B cell (primary cell): ENCODE measurements at regions not wholly inside any gene's neighbourhood (a gene's known extent, or its start where the extent isn't known, plus 50 kb on each side); places are given as distances from the start of the nearest gene placed in this dataset.

Experiments used
- ATAC-seq: fragments of 200-7000 bp; cut with Tn5 transposase; one replicate; pipeline ENCODE4 v1.10.0; 2021; ENCODE audit warnings: low read depth, mild to moderate bottlenecking, moderate number of reproducible peaks, moderate library complexity
- CTCF ChIA-PET: fragments of 350-600 bp; sonication (Branson Sonifier 250); formaldehyde crosslinking; loops from one replicate; lab custom pipeline; 2021; ENCODE audit warnings: antibody characterized with exemption, inconsistent platforms; lab: Charles Lee
- POLR2A ChIA-PET: fragments of 350-600 bp; sonication (Branson Sonifier 250); formaldehyde crosslinking; loops from one replicate; lab custom pipeline; 2021; ENCODE audit warnings: antibody characterized with exemption; lab: Charles Lee
- DNase-seq: peaks from one replicate; pipeline ENCODE4 v3.0.0; 2013
- H2AFZ ChIP-seq: 2 replicates; pipeline ENCODE4 v1.6.1; 2012; ENCODE audit warnings: mild to moderate bottlenecking, low read depth, low read length; ENCODE audit not compliant: insufficient read depth, poor library complexity, severe bottlenecking
- H3K27ac ChIP-seq, 2 donors: 1 replicate in 1 of 2; 2 replicates in 1 of 2; pipeline ENCODE4 v1.5.1; 2012 to 2013; ENCODE audit warnings: low read length in 2 of 2, mild to moderate bottlenecking in 2 of 2, moderate library complexity in 1 of 2
- H3K27me3 ChIP-seq, 4 experiments: fragments of 200-600 bp in 1 of 4; sonication (generic) in 1 of 4; replicated peaks in 1 of 4; 1 replicate in 2 of 4; 2 replicates in 2 of 4; pipeline versions ENCODE4 v1.6.1 to v1.7.0; 2013 to 2016; ENCODE audit warnings: low read length in 3 of 4, mild to moderate bottlenecking in 2 of 4, mixed read lengths in 1 of 4, moderate library complexity in 1 of 4; ENCODE audit not compliant: insufficient read depth in 4 of 4, control insufficient read depth in 3 of 4; ENCODE audit errors: control extremely low read depth in 1 of 4
- H3K36me3 ChIP-seq, 2 experiments: replicated peaks in 1 of 2; 1 replicate in 1 of 2; 2 replicates in 1 of 2; pipeline versions ENCODE4 v1.6.1 to v1.7.1; 2013; ENCODE audit warnings: low read length in 1 of 2; ENCODE audit not compliant: insufficient read depth in 2 of 2, control insufficient read depth in 1 of 2; ENCODE audit errors: control extremely low read depth in 1 of 2, extremely low read depth in 1 of 2
- H3K4me1 ChIP-seq, 2 donors: fragments of 200-600 bp in 1 of 2; sonication (generic) in 1 of 2; 1 replicate in 1 of 2; 2 replicates in 1 of 2; pipeline versions ENCODE4 v1.5.1 to v1.6.1; 2013 to 2017; ENCODE audit warnings: low read length in 2 of 2; ENCODE audit not compliant: control insufficient read depth in 2 of 2, insufficient read depth in 2 of 2
- H3K4me2 ChIP-seq: replicated peaks from 2 replicates; pipeline ENCODE3; 2012; ENCODE audit warnings: mild to moderate bottlenecking, low read depth, low read length; ENCODE audit not compliant: poor library complexity, severe bottlenecking
- H3K4me3 ChIP-seq, 5 experiments: fragments of 200-600 bp in 1 of 5; sonication (generic) in 1 of 5; 1 replicate in 3 of 5; 2 replicates in 2 of 5; pipeline versions ENCODE4 v1.5.1 to v1.7.0; 2011 to 2016; ENCODE audit warnings: low read length in 4 of 5, mild to moderate bottlenecking in 4 of 5, low read depth in 2 of 5, control low read depth in 1 of 5, moderate library complexity in 1 of 5; ENCODE audit not compliant: insufficient read depth in 1 of 5; ENCODE audit errors: control extremely low read depth in 1 of 5, extremely low read depth in 1 of 5
- H3K79me2 ChIP-seq: fragments of 200-600 bp; sonication (generic); one replicate; pipeline ENCODE4 v1.6.0; 2016; ENCODE audit warnings: low read length; ENCODE audit not compliant: control insufficient read depth, insufficient read depth
- H3K9ac ChIP-seq: fragments of 200-600 bp; sonication (generic); 2 replicates; pipeline ENCODE4 v1.6.1; 2017; ENCODE audit warnings: mild to moderate bottlenecking, low read length, moderate library complexity
- H3K9me3 ChIP-seq, 3 donors: one replicate each; pipeline versions ENCODE4 v1.6.1 to v1.7.1; 2013; ENCODE audit warnings: low read length in 2 of 3; ENCODE audit not compliant: control insufficient read depth in 2 of 3, insufficient read depth in 1 of 3; ENCODE audit errors: control extremely low read depth in 1 of 3
- H4K20me1 ChIP-seq: 2 replicates; pipeline ENCODE4 v1.6.0; 2012; ENCODE audit warnings: mild to moderate bottlenecking, low read length; ENCODE audit not compliant: insufficient read depth, control insufficient read depth, poor library complexity, severe bottlenecking
- H3K27ac Mint-ChIP-seq: one replicate; pipeline ENCODE4 v1.8.0; 2021; ENCODE audit warnings: mixed read lengths
- H3K27me3 Mint-ChIP-seq: one replicate; pipeline ENCODE4 v1.8.0; 2021; ENCODE audit warnings: mixed read lengths
- H3K4me1 Mint-ChIP-seq: one replicate; pipeline ENCODE4 v1.8.0; 2021; ENCODE audit warnings: mixed read lengths
- H3K4me3 Mint-ChIP-seq: one replicate; pipeline ENCODE4 v1.8.0; 2021; ENCODE audit warnings: mixed read lengths
- H3K9me3 Mint-ChIP-seq: one replicate; pipeline ENCODE4 v1.8.0; 2022; ENCODE audit warnings: mixed read lengths; ENCODE audit not compliant: insufficient read depth
- EZH2 ChIP-seq: IDR thresholded peaks from 2 replicates; pipeline ENCODE4 v1.6.1; 2012; ENCODE audit warnings: borderline replicate concordance, low read depth, mild to moderate bottlenecking, moderate library complexity, low read length; ENCODE audit not compliant: insufficient read depth, poor library complexity, severe bottlenecking
- WGBS: methylation state at CpG from one replicate; pipeline ENCODE4 v1.1.5; 2013; ENCODE audit warnings: missing lambda C conversion rate; ENCODE audit not compliant: insufficient coverage; 5-methylcytosine and 5-hydroxymethylcytosine counted together
- intact Hi-C: fragments of 100-400 bp; cut with micrococcal nuclease; formaldehyde crosslinking; loops from one replicate; pipeline ENCODE4 v1.10.0; 2022
- TF ChIP-seq, protein P1 (sequence below): fragments of 200-600 bp; IDR thresholded peaks from one replicate; pipeline ENCODE4 v1.8.0; 2022; ENCODE audit warnings: antibody characterized with exemption, mild to moderate bottlenecking

DNA sequence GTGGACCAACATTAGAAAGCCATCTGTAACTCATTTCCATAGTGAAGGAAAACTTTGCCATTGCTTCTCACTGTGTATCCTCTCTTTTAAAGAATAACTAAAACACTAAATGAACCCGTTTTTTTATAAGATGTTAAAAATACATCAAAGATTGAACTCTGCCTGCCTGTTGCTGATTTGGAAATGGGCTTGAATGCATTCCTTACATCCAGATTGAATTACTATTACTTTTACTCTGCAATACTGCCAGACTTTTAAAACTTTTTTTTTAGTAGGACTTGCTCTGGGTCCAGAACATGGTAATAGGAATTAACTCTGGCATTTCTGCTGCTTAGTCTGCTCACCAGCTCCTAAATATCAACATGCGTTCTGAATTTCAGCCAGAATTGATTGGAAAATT lies 176.8 kb upstream of the PAPPA start:
- CTCF ChIA-PET = no interaction called here
- no peak overlapping the region for H3K4me3 Mint-ChIP-seq
- Histone ChIP-seq H3K4me3 (no peak overlapping the region), H3K9me3 (no peaks in the 10 kb centered on the region), H3K4me2 (no peak overlapping the region), H3K27me3 (no peaks in the 10 kb centered on the region), H3K4me1 (no peaks in the 10 kb centered on the region), H3K27ac (no peak overlapping the region), H4K20me1 (no peaks in the 10 kb centered on the region), H3K9ac (no peak overlapping the region), H3K79me2 (no peaks in the 10 kb centered on the region), H3K36me3 (no peaks in the 10 kb centered on the region), H2AFZ (no peak overlapping the region)
- intact Hi-C loops = no loop called here
- ATAC-seq = no peak
- no peaks in the 10 kb centered on the region for H3K9me3 Mint-ChIP-seq
- POLR2A ChIA-PET = no interaction called here
- H3K4me1 Mint-ChIP-seq = no peaks in the 10 kb centered on the region
- H3K27ac Mint-ChIP-seq = no peak overlapping the region
- DNase-seq = no peak
- TF ChIP-seq, protein P1, sequence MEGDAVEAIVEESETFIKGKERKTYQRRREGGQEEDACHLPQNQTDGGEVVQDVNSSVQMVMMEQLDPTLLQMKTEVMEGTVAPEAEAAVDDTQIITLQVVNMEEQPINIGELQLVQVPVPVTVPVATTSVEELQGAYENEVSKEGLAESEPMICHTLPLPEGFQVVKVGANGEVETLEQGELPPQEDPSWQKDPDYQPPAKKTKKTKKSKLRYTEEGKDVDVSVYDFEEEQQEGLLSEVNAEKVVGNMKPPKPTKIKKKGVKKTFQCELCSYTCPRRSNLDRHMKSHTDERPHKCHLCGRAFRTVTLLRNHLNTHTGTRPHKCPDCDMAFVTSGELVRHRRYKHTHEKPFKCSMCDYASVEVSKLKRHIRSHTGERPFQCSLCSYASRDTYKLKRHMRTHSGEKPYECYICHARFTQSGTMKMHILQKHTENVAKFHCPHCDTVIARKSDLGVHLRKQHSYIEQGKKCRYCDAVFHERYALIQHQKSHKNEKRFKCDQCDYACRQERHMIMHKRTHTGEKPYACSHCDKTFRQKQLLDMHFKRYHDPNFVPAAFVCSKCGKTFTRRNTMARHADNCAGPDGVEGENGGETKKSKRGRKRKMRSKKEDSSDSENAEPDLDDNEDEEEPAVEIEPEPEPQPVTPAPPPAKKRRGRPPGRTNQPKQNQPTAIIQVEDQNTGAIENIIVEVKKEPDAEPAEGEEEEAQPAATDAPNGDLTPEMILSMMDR = no peak
- TF ChIP-seq EZH2 = no peak
- peaks cover 3% of the 10 kb centered on the region for H3K27me3 Mint-ChIP-seq
- WGBS = no CpG with 5 or more reads among the region's 2 CpGs

DNA sequence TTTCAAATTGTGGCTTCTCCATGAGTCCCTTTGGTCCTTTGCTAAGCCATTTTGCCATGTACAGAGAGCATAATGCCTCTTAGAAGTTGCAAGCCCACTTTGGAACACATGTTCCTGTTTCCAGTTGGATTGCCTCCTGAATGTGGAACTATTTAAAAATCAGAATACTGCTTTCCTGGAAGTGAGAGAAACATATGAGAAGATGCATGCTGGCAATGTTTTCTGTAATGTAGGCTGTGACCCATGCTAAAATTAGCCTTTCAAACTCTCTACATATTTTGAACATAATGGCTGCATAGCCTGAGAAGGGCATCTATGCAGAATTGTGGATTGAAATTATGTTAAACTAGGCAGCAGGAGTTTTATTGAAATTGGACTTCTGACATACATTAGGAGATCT lies 175.5 kb upstream of the PAPPA start:
- Mint-ChIP-seq H3K27ac (no peak overlapping the region), H3K27me3 (no peaks in the 10 kb centered on the region), H3K4me3 (no peak overlapping the region), H3K4me1 (no peaks in the 10 kb centered on the region), H3K9me3 (no peaks in the 10 kb centered on the region)
- Histone ChIP-seq H3K9ac (no peak overlapping the region), H3K36me3 (no peaks in the 10 kb centered on the region), H4K20me1 (no peaks in the 10 kb centered on the region), H3K9me3 (no peaks in the 10 kb centered on the region), H3K27me3 (no peaks in the 10 kb centered on the region), H3K27ac (no peak overlapping the region), H3K4me2 (no peak overlapping the region), H3K4me1 (no peaks in the 10 kb centered on the region), H3K4me3 (no peak overlapping the region), H2AFZ (no peak overlapping the region), H3K79me2 (no peaks in the 10 kb centered on the region)
- intact Hi-C loops = no loop called here
- POLR2A ChIA-PET = no interaction called here
- DNase-seq (no peak), ATAC-seq (no peak)
- CTCF ChIA-PET = no interaction called here
- TF ChIP-seq EZH2 = no peak
- TF ChIP-seq, protein P1 = no peak
